NOMO-1 treated with dmso at 0.1 percent for 144 hours (cell line): ENCODE measurements at regions not wholly inside any gene's neighbourhood (a gene's known extent, or its start where the extent isn't known, plus 50 kb on each side); places are given as distances from the start of the nearest gene placed in this dataset.

Experiments
- DNase-seq: peaks from one replicate; lab custom pipeline; 2025; ENCODE audit not compliant: unreplicated experiment; lab: John Stamatoyannopoulos, UW

- DNase-seq, result no peak
Measured at GRCh38 chr18:46425511-46425910, 231.5 kb downstream of the LOXHD1 start.

GRCh38 chr18:46426021-46426678, 230.9 kb downstream of the LOXHD1 start:
- DNase-seq, result no peak

- no peak for DNase-seq
Measured at GRCh38 chr18:46426679-46427047, 230.4 kb downstream of the LOXHD1 start.
